NCI-H2227 treated with DMSO at 0.1 percent for 48 hours (cell line): ENCODE measurements at regions not wholly inside any gene's neighbourhood (a gene's known extent, or its start where the extent isn't known, plus 50 kb on each side); places are given as distances from the start of the nearest gene placed in this dataset.

Experiments
- DNase-seq: peaks from one replicate; lab custom pipeline; 2025; lab: John Stamatoyannopoulos, UW

DNA sequence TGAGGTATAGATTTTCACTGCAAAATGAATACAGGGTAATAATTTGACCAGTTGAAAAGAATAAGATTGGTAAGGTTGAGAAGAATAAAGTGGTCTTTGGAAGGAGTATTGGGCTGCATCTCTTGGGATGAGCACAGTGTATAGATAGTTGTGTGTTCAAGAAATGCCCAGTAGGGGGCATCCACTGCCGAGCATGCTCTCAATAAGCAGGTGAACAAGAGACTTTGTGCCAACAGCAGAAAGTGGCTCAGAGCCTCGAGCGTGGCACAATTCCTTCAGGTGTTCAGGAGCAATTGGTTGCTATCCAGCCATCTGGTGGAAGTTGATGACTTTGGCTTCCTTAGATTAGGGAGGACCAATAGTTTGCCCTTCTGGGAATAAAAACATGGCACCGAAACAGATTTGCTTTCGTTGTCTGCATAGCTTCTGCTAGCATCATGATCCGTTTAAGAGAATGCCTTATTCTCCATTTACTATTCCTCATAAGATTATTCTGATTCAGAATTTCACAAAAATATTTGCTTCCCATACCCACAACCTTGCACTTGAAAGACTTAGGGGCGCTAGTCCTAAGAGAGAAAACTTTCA, 258.1 kb upstream of the NEIL3 start:
- no peak for DNase-seq

DNA sequence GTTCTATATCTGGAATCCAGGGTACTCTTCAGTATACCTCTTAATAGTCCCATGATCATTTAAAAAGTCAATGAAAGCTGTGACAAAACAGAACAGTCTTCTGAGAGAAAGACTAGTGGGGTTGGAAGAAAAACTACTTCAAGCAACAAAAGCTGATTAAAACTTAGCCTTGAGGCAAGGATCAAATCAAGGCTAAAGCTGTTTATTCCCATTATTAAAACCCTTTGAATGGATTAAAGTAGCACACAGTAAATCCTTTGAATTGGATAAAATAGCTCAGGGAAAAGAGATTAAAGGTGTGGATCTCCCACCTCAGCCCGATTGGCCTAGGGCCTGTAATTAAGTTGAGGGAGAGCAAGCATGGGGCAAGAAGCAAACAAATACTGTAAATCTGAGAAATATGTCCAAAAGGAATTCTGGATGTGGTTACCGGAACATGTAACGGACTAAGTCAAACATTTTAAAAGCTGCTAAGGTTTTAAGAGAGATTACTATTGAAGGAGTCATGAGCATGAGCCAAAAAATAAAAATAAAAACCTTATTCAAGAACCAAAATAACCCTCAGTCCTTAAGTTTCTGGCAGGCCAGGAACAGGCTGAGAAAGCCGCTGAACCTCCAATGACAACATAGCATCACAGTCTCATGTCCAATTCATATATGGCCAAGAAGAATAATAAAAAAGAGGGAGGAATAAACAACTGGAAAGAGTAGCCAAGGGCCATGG, 257.3 kb upstream of the NEIL3 start:
- no peak for DNase-seq

- DNase-seq = no peak
These were observed 252.5 kb upstream of the NEIL3 start for GRCh38 chr4:177057186-177057585.

DNA sequence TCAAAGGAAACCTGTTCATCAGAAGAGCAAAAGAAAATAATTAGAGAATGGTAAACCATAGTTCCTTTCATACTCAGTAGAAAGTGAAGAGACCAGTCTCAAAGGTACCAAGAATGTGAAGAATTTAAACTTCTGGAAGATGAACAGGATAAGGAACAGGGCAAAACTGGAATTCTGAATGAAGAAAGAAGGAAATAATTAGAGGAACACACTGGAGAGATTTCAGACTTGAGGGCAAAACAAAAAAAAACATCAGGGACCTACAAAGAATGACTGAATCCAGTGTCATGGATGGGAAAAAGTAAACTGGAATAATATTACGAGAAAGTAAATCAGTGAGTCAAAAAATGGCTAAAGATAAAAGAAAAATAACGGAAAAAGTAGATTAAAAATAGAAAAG, 245.6 kb upstream of the NEIL3 start:
- DNase-seq = no peak

DNA sequence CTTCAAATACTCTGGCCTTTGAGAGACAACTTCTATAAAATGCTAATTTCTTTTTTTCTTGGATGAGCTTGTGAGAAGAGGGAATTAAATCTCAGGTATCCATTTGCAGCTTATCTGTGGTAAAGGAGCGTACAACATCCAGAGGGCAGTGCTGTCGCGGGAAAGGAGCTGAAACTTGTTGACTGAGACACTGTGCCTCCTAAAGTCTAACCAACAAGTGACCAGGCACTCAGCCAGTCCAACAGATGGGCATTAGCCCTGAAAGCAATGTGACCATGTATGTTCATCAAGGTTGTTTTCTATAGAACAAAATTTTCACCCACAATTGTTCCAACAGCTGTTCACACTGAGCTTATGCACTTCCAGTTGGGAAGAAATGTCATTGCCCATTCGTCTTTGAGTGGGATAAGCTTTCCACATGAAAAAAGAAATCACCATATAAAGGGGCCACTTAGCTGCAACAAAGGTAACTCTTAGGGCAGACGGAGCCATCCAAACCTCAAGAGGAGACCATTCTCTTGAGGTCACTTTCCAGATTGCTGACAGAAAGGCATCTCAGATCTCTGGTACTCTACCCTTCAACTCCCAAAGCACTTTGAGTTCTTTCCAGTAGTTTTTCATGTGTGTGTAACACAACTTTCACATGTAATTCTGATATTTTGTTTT, 244.8 kb upstream of the NEIL3 start:
- no peak for DNase-seq

GRCh38 chr4:177066746-177067145, 242.9 kb upstream of the NEIL3 start:
- DNase-seq = no peak

DNA sequence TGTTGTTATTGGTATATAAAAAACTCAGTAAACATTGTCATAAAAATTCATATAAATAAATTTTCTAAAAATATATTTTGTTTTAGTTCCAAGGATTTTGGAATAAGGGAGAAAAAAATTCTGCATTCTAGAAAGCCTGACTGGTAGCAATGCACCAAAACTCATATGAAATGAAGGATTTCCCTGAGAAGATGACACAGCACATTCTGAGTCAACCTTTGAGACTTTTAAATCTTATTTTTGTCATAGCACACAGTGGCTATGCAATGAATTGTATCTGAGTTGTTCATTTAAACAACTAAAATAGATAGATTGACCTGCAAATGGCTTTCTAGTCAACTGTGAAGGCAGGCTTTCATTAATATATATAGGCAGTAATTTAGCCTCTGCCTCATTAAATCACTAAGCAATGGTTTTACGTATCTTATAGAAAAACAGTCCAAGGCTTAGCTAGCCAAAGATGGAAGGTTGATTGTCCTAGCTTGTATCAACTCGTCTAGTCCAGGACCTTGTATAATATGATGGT, 239.1 kb upstream of the NEIL3 start:
- DNase-seq = no peak

DNA sequence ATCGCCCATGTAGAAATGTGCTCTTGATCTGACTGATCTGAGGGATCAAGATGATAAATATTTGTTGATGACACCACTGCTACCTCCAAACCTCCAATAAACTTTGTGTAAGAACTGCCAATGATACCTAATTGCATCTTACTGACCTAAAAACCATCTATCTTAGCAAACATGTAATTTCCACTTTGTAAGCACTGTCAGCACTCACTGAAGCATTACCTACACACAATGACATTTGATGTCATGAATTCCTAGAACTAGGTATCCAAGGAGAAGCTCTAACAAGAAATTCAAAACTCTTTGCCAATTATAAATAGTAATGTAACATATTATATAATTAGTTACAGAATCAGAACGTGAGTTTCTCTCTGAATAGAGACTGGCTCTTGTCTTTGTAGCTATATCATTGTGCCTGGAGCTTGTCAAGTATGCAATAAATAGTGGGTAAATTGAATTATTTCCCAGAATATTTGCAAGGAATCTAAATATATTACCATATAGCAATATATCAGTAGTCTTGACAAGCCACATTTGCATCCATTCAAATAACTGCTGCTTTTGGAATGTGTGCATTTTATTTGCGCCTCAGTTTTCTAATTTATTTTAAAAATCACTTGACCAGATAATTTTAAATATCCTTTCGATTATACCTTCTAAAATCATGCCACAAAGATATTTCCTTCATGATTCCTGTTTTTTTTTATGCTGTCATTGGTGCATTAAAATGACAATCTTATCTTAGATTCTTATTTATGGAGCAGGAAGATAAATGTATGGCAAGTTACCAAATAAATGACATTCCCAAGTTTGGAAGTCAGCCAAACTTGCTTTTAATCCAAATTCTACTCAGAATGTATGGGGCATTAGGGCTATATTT, 232.3 kb upstream of the NEIL3 start:
- peak; percentile 35 for DNase-seq

- DNase-seq = no peak
These were observed 230.3 kb upstream of the NEIL3 start for GRCh38 chr4:177079327-177079726.

GRCh38 chr4:177080388-177080787, 229.3 kb upstream of the NEIL3 start:
- DNase-seq = no peak

GRCh38 chr4:177087060-177087459, 222.6 kb upstream of the NEIL3 start:
- no peak for DNase-seq

DNA sequence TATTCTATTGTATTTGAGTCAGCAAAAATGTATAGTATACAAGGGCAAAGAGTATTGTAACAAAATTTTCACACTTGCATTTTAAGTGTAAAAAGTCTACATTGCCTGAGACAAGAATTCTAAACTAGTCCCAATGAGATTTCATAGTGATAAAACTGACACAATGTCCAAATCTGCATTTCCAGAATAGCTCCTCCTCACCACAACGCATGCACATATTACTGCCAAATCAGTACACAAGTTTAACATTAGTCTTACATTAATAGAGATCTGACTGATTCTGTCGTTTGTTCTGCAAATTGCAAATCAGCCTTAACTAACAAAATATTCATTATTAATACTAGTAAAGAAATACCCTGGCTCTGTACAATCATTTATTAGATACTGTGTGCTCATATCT, 222.2 kb upstream of the NEIL3 start:
- no peak for DNase-seq

DNA sequence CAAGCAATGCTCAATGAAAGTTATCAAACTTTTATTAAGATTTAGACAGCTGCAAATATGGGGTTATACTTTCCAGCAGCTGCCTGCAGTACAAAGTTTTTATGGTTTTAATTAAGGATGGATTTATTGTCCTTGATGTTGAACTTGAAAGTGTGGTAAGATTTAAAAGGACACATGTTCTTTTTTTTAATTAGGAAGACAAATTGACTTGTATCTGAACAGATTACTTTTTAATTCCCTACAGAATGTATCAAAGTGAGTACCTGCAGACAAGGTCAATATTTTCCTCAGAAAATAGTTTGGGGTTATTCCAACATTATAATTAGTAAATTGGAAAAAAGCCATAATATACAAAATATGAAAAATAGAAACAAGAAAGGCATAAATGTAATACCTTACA, 218.2 kb upstream of the NEIL3 start:
- no peak for DNase-seq

- no peak for DNase-seq
These were observed 216.9 kb upstream of the NEIL3 start for GRCh38 chr4:177092807-177093206.

- DNase-seq = no peak
These were observed 215.7 kb upstream of the NEIL3 start for GRCh38 chr4:177093964-177094363.

DNA sequence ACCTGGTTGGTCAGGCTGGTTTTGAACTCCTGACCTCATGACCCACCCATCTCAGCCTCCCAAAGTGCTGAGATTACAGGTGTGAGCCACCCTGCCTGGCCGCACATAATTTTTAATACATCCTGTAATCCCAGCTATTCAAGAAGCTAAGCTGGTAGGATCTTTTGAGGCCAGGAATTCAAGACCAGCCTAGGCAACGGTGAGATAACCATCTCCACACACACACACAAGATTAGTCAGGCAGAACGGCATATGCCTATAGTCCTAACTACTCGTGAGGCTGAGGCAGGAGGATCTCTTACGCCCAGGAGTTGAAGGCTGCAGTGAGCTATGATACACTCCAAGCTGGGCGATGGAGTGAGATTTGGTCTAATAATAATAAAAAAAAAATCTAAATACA, 212.4 kb upstream of the NEIL3 start:
- no peak for DNase-seq

DNA sequence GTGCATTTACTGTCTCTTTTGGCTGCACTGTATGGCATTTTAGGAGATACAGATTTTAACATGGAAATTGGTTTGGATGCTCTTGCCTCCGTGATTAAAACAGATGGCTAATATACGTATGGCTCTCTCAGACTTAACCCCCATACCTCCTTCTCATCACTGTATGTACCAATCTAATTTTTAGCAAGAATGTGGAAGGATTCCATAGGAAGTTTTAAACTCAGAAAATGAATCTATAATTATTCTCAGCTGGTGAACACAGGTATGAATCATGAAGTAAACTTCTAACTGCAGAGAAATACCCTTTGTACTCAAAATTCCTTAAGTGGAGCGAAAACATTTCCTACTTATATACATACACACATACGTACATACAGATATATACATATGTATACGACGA, 210.5 kb upstream of the NEIL3 start:
- no peak for DNase-seq

GRCh38 chr4:177100307-177100706, 209.4 kb upstream of the NEIL3 start:
- no peak for DNase-seq

GRCh38 chr4:177103619-177104018, 206.1 kb upstream of the NEIL3 start:
- DNase-seq = no peak

- DNase-seq = no peak
These were observed 204.1 kb upstream of the NEIL3 start for GRCh38 chr4:177105536-177105935.

DNA sequence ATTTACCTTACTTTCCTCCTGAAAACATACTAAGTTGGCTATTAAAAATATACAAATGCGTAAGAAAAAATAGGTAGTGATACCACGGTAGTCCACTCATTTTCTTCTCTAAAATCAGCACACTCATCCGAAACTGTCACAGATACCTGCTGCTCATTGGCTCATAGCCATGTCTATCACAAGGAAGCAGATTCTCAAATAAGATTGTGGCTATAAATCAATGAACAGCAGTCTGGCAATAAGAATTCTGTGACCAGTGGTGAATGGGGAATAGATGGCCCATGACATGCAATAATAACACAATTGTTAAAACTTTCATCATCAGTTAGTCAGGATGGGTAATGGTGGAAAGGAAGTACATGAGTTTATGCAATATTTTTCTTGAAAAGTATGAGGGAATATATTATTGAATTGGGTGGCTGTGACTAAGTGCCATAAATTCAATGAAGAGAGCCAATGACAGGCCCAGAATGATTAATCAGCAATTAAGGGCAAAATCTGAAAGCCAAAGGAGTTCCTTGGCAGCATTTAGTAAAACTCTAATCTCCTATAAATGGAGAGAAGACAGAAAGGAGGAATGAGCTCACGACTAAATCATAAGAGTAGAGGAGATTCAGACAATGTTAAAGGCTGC, 202.3 kb upstream of the NEIL3 start:
- no peak for DNase-seq

DNA sequence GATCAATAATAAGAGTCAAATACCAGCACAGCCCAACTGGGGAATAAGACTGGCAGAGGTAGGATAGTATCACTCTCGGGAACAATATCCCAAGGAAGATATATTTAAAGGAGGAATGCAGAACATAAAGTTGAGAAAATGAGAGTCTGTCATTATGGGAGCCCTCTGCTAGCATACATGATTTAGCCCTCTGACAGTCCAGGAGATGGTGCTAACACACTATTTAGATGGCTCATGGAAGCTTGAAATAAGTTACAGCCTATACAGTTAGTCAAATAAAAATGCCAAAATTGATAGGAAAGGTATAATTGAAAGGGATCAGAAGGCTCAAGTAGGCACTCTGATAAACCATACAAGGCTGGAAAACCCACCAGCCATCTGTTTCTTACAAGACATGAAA, 201.0 kb upstream of the NEIL3 start:
- no peak for DNase-seq
